Adrenal gland (tissue), 5 donors: ENCODE measurements at regions not wholly inside any gene's neighbourhood (a gene's known extent, or its start where the extent isn't known, plus 50 kb on each side); places are given as distances from the start of the nearest gene placed in this dataset.

Experiments
- CTCF ChIP-seq, 6 experiments: fragments of 450-650 bp in 4 of 6; fragments of 200-600 bp in 2 of 6; sonication (generic) in 1 of 6; IDR thresholded peaks; 1 replicate in 5 of 6; 2 replicates in 1 of 6; pipeline versions ENCODE4 v1.5.1 to v1.8.0; 2016 to 2021; ENCODE audit warnings: antibody characterized with exemption in 6 of 6, mild to moderate bottlenecking in 2 of 6, moderate library complexity in 1 of 6
- POLR2A ChIP-seq, 2 donors: fragments of 450-650 bp; IDR thresholded peaks; one replicate each; pipeline ENCODE4 v1.6.1; 2017; ENCODE audit warnings: antibody characterized with exemption in 2 of 2, mild to moderate bottlenecking in 2 of 2, moderate library complexity in 1 of 2
- donor health status: DM: no; HTN: no; CAD: no.

GRCh38 chr4:156560701-156561100 lies 410.9 kb downstream of the PDGFC start:
- no peak for TF ChIP-seq CTCF (IDR thresholded peaks at IDR 0.05)
- TF ChIP-seq POLR2A (IDR thresholded peaks at IDR 0.05): no peak
